DMS153 treated with DMSO at 0.1 percent for 48 hours (cell line): ENCODE measurements at regions not wholly inside any gene's neighbourhood (a gene's known extent, or its start where the extent isn't known, plus 50 kb on each side); places are given as distances from the start of the nearest gene placed in this dataset.
A peak's percentile ranks its signal among the peaks of the same experiment; 100 is the strongest.

Experiments used
- DNase-seq: peaks from one replicate; lab custom pipeline; 2025; ENCODE audit not compliant: unreplicated experiment; lab: John Stamatoyannopoulos, UW

DNA sequence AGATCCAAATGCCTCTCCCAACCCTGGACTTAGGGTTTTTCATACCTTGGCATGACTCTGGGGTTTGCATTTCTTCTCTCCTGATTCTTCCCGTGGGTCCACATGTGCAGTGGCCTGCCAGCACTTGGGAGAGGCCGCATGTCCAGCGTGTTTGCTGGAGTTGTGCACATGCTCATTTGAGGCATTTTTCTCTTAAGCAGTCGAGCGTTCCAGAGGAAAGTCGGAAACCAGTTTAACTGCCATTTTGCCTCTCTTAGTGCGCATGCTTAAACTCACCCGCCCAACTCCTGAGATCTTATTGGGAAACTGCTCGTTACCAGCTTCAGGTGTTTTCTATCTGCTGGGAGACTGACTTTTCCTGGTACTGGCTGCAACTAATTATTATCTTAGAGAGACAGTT, 888.4 kb upstream of the PHF14 start:
- no peak for DNase-seq

DNA sequence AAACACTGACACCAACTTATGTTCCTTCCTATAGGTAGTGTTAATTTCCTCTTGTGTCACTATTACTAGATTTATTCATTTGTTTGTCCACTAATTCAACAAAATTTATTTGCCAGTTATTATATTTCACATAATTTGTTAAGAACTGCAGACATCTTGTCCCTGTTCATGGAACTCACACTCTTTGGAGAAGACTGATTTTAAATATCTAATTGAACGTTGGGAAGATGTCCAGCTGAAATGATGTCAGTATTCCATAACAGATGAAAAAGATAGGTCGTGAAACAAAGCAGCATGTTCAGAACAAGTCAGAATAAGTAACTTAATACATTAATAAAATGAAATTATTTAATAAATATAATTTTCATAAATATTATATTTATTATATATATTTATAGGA, 873.1 kb upstream of the PHF14 start:
- DNase-seq: no peak

DNA sequence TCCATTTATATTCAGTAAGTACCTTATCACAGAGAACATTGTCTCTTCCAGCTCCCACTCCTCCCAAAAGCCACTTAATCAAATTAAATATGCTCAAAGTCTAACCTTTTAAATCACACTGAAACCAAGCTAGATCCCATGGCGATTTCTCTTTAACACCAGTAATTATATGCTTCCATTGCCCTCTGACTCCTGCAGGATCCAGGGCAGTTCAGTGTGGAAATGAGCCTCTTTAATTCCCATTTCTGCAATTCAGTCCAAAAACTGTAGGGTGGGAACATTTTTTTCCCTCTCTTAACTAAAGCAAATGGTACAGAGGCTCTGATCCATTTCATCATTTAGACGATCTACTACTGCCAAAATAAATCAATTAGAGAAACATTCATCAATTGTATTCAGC, 872.3 kb upstream of the PHF14 start:
- no peak for DNase-seq

DNA sequence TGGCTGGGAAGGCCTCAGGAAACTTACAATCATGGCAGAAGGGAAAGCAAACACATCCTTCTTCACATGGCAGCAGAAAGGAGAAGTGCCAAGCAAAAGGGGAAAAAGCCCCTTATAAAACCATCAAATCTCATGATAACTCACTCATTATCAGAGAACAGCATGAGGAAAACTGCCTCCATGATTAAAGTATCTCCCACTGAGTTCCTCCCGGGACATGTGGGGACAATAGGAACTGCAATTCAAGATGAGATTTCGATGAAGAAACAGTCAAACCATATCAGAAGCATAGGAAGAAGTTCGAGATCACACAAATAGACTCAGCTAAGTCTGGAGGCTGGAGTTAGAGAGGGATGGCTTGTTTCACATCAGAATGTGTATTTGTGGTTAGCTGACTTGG, 869.4 kb upstream of the PHF14 start:
- DNase-seq: no peak

DNA sequence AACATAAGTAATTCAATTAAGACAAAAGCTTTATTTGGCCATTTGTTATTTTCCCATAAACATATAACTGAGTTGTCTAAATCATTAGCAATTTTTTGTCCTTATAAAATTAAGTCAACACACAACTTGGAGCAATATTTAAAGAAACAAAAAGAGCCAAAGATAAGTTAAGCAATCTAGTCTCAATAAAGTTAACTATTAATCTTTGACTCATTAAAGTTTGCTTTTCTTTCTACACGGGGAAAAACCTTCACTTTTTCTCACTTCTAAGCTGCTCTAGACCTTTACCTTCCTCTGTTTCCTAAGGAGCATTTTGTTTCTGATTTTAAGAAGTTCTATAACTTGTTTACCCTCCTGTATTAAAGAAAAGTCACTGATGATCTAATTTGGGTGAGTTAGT, 867.1 kb upstream of the PHF14 start:
- no peak for DNase-seq

DNA sequence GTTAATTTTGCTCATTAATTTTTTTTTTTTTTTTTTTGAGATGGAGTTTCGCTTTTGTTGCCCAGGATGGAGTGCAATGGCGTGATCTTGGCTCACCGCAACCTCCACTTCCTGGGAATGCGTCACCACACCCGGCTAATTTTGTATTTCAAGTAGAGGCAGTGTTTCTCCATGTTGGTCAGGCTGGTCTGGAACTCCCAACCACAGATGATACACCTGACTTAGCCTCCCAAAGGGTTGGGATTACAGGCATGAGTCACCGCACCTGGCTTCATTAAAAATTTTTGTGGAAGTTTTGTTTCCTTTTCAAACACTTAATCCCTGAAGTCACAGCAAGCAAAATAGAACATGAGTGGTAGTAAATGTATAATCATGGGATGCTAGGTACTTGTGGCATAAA, 857.2 kb upstream of the PHF14 start:
- DNase-seq: no peak

DNA sequence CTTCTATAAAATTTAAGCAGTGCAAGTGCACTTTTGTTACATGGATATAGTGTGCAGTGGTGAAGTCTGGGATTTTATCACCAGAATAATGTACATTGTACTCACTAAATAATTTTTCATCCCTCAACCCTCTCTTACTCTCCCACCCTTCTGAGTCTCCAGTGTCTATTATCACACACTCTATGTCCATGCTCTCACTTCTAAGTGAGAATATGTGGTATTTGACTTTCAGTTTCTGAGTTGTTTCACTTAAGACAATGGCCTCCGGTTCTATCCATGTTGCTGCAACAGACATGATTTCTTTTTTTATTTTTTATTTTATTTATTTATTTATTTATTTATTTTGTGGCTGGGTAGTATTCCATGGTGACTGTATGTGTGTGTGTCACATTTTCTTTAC, 855.9 kb upstream of the PHF14 start:
- DNase-seq: no peak

DNA sequence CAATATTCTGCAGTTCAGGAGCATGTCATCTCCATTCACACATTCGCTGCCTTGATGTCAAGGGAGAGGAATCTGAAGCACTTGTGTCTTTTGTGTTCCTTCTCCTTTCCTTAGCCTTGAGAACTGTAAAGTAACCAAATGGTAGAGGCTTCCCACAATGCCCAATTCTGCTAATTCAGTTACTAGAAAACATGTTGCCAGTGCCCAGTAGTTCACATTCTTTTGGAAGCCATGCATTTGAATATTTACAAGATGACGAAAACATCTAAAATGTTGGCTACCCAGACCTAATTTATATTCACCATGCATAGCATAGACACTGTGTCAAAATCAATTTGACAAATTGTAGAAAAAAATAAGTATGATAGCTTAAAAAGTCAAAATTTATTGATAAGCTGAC, 852.7 kb upstream of the PHF14 start:
- DNase-seq: no peak

DNA sequence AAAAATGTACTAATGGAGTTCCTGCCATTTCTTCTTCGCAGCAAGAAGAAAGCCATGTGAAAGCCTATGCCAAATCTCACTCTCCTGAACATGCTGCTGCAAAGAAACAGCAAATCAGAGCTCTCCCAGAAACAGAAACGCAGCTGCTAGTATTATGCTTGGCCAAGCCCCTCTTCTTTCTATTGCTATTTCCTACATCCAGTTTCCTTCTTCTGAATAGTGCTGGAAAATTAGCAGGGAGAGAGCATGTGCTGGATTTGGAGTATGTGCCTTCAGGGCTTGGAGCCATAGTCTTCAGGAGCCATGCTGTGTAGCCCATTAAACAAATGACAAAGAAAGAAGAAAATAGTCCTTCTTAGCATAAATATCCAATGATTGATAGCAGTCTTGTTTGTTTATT, 852.0 kb upstream of the PHF14 start:
- peak; percentile 20 for DNase-seq

DNA sequence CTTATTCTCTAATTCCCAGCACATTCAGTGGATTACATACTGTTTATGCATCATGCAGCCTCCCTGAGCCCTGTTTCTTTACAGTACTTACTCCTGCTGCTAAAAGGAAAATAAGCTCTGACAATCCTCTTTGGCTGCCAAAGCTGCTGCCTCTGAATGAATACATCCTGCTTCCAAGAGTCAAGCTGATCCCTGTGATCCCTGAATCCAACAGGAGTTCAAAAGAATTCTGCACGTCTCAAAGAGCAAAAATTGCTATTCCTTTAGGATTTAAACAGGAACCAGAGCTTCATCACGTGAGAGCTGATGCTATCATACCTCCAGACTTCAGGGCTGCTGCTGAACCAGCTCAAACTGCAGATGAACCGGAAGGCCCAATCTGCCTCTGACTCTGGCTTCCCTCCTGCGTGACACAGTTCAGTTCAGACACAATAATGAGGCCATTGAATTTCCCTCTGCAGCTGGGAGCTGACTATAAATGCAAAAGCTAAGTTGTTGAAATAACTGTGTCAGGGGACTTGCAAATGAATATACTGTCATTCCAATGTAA, 851.0 kb upstream of the PHF14 start:
- DNase-seq: peak; percentile 48

DNA sequence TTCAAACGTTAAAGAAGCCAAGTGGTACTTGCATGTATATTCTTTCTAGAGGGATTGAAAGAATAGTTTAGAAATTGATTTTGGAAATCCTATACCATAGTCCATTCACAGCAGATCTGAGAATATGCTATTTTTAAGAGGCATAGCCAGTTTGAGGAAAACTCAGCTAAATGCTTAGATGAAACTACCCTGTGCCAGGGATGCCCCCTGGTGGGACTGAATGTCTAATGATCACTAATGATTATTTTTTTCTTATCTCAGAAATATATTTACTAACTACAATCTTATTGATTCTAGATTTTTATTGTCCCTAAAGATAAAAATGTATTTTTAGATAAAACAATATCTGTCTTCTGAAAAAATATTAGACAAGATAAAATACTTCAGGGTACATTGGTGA, 844.9 kb upstream of the PHF14 start:
- DNase-seq: no peak

DNA sequence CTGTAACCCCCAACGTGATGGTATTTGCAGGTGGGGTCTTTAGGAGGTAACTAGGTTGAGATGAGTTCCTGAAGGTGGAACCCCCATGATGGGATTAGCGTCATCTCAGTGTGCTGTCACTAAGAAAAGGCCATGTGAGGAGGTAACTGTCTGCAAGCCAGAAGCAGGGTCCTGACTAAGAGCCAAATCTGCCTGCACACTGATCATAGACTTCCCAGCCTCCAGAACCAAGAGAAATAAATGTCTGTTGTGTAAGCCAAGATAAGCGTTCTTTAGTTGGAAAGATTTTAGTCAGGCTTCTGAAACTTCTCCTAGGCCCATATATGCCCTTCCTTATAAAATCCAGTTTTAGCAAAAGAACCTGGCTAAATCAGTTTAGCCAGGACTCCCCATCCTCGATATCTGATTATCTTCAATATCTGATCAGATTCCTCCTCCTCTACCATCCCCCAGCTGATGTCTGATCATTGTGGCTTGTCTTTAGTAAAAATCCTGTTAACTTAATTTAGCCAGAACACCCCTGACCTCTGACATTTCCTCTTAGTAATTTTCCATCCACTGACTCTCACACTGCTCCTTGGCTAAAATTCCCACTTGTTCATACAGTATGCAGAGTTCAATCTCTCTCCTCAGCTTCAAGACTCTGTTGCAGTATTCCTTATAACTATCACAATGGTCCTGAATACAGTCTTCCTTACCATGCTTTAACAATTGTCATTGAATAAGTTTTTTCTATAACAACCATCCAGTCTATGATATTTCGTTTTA, 835.4 kb upstream of the PHF14 start:
- DNase-seq: no peak

DNA sequence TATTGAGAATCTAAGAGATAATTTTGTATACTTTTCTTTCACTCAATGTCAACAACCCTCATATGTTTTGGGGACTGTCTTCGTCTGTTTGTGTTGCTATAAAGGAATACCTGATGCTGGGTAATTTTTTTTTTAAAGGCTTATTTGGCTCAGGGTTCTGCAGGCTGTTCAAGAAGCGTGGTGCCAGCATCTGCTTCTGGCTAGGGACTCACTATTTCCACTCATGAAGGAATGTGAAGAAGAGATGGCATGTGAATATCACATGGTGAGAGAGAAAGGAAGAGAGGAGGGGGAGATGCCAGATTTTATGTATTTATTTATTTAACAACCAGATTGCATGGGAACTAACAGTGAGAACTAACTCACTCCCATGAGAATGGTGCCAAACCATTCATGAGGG, 827.4 kb upstream of the PHF14 start:
- DNase-seq: no peak

DNA sequence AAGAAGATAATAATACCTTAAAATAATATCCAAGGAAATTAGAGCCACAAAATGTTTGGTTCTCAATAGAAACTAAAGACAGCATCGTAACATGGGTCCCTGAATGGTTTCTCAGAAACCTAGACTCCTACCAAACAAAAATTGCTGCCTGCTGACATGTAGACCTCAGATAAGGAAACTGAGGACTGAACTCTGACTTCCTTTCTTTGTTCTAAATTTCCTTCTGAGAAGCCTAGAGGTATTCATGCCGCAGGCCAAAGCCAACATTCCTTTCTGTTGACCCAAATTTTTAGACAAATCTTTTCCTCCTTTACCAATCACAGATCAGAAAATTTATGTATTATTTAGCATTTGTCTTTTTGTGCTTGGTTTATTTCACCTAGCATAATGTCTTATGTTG, 816.7 kb upstream of the PHF14 start:
- DNase-seq: no peak

DNA sequence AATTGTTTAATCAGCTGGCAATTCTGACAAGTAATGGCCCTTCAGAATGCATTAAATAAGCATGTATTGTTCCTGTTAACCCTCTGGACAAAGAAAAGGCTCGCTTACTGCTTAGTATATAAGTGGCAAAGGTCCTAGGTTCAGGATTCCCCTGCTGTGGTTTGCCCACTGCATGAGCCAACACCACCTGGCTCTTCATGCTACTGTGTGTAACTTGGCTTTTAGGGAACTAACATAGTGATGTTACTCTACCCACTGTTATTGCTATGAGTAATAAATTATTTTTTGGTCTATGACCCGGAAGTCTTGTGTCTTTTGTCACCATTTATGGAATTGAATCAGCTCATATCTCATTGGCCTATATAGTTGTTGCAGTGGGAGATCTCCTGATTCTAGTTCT, 791.7 kb upstream of the PHF14 start:
- peak; percentile 21 for DNase-seq

DNA sequence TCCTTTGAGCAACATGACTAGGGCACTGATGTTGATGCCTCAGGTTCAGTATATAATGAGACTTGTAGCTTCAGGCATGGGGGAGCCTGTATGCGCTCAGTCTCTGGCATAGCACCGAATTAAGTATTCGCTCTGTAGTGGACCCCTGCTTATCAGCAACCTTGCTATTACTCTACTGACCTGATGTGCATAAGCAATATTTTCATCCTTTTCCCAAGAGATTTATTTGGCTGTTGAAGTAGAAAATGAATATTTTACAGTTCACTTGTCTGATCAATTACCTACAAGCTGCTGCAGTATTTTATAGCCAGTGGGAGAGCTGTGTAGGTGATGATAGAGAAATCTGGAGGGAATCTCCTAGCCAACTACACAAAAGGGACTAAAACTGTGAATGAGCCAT, 781.6 kb upstream of the PHF14 start:
- no peak for DNase-seq

DNA sequence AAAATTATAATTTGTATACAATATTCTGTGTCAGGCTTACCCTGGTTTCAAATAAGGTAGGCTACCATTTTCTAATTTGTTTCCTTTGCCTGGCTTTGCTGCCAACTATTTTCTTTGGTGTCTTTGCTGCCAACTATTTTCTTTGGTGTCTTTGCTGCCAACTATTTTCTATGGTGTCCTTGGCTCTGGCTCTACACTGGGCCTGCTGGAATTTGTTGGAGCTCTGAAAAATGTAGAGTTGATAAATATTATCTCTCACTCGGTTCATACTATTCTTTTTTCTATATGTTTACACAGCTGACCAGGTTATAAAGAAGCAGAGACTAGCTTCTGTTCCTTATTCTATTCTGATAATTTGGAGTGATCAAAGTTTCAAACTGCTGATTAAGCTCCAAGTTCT, 768.0 kb upstream of the PHF14 start:
- no peak for DNase-seq

DNA sequence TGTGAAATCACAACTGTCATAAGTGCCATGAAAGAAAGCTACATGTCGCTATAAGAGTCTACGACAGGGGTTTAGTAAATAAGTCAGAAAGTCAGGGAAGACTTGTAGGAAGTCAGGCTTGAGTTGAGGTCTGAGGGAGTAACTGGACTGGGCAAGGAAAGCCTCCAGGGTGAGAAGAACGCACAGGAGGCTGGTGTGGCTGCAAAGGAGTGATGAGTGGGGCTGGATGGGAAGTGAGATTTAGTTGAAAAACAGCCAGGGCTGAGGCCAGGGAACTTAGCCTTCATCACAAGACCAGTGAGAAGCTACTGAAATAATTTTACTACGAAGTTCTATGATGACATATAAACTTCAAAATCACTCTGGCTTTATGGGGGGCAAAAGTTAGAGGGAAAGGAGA, 763.7 kb upstream of the PHF14 start:
- DNase-seq: no peak

DNA sequence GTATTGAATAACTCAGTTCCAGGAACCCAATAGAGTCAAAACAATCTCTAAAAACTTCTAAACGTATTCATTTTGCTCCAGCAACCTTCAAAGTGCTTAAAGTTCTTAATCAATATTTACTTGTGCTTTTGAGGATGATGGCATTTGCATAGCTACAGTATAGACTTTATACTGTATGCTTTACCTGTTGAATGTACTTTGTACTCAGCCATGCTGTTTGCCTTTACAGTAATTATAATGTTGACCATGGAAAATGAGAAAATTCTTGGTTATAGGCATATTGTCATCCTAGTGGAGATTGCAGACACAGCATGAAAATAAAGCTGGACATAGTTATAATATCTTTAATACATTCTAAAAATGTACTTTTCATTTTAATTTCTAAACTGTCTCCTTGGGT, 762.7 kb upstream of the PHF14 start:
- no peak for DNase-seq

DNA sequence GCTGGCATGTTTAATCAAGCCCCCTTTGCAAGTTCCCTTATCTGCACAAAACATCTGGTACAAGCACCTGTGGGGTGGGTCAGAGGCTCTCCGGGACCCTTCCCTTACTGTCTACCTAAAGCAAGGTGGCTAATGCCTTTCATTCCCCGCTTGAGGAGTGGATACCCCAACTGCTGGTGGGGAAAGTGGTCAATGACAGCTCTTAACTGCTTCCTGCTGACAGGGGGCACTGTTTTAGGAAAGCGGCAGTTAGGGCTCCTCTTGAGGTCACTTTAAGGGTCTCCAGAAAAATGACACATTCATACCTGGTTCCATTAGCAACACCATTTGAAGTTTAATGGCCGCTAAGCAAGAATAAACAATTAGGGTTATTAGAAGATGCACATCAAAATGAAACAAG, 761.8 kb upstream of the PHF14 start:
- no peak for DNase-seq

DNA sequence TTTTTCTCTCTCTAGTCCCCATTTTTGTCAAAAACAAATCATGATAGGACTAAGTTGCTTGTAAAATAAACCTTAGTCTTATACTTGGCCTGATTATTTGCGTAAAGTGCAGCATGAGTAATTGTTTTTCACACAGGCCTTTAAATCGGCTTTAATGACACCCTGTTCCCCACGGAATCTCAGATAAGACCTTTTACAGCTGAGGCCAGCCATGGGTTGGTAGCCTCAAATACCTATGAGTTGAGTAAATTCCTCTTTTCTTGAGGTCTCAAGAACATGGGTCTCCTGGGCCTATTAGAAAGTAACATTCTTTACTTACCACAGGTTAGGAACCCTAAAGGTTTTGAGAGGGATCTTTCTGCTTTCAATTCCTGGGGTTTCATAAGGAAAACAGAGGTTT, 761.0 kb upstream of the PHF14 start:
- no peak for DNase-seq

DNA sequence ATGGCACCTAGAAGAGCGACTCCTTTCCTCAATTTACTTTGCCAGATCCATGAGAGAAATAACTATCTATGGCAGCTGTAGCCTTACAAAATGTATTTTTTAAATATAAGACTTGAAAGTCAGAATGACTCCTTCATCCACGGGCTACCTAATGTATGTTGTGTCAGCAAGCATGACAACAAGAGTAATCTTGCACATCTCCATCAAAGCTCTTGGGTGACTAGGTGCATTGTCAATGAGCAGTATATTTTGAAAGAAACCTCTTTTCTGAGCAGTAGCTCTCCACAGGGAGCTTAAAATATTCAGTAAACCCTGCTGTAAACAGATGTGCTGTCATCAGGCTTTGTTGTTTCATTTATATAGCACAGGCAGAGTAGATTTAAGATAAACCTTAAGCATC, 757.2 kb upstream of the PHF14 start:
- no peak for DNase-seq

DNA sequence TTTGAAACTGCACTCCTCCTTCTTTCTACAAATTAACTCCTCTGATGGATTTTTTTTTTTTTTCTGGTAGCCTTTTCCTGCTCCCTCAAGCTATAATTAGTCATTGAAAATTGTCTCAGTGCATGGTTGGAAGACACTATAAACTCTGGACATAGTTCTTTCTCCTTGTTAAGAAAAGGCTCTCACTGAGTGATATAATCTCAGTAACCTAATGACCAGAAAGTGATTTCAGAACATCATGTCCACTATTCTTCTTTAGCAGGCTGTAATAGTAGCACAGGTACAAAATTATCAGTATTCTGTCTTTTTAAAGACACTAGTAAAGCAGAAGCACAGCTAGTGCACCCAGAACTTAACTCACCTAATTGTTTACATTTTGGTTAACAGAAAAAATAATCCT, 752.6 kb upstream of the PHF14 start:
- no peak for DNase-seq
